Peyer's patch (tissue), 4 donors: ENCODE measurements at regions not wholly inside any gene's neighbourhood (a gene's known extent, or its start where the extent isn't known, plus 50 kb on each side); places are given as distances from the start of the nearest gene placed in this dataset.
"Not testable (repeated sequence)": the region's sequence is repeated elsewhere in the genome, so short reads cannot be mapped to it uniquely, and the experiment has no call there.

Experiments
- DNase-seq, 3 donors: peaks; one replicate each; pipeline ENCODE4 v3.0.0-alpha.2; 2017 to 2019
- H3K27ac ChIP-seq, 4 donors: fragments of 200-600 bp; sonication (generic); one replicate each; pipeline ENCODE4 v1.5.1; 2016 to 2019
- H3K27me3 ChIP-seq, 2 donors: fragments of 200-600 bp; sonication (generic); one replicate each; pipeline ENCODE4 v1.5.1; 2019
- H3K36me3 ChIP-seq, 3 donors: fragments of 200-600 bp; sonication (generic); one replicate each; pipeline ENCODE4 v1.5.1; 2016 to 2019
- H3K4me1 ChIP-seq, 4 donors: fragments of 200-600 bp; sonication (generic); one replicate each; pipeline ENCODE4 v1.5.1; 2016 to 2019
- H3K4me3 ChIP-seq, 4 donors: fragments of 200-600 bp; sonication (generic); 1 replicate in 3 of 4; 2 replicates in 1 of 4; pipeline ENCODE4 v1.5.1; 2016 to 2019; ENCODE audit warnings: mild to moderate bottlenecking in 1 of 4
- H3K9me3 ChIP-seq, 4 donors: fragments of 200-600 bp; sonication (generic); one replicate each; pipeline ENCODE4 v1.5.1; 2016 to 2019; ENCODE audit warnings: mild to moderate bottlenecking in 1 of 4
- POLR2A ChIP-seq, 2 donors: fragments of 450-650 bp; IDR thresholded peaks; one replicate each; pipeline ENCODE4 v1.5.1; 2017; ENCODE audit warnings: antibody characterized with exemption in 2 of 2, mild to moderate bottlenecking in 2 of 2, moderate library complexity in 2 of 2
- TF ChIP-seq, protein P1 (sequence below), 6 experiments: fragments of 450-650 bp in 4 of 6; fragments of 200-600 bp in 2 of 6; sonication (generic) in 1 of 6; IDR thresholded peaks; one replicate each; pipeline ENCODE4 v1.5.1; 2017 to 2019; ENCODE audit warnings: antibody characterized with exemption in 6 of 6, mild to moderate bottlenecking in 3 of 6, moderate library complexity in 1 of 6

DNA sequence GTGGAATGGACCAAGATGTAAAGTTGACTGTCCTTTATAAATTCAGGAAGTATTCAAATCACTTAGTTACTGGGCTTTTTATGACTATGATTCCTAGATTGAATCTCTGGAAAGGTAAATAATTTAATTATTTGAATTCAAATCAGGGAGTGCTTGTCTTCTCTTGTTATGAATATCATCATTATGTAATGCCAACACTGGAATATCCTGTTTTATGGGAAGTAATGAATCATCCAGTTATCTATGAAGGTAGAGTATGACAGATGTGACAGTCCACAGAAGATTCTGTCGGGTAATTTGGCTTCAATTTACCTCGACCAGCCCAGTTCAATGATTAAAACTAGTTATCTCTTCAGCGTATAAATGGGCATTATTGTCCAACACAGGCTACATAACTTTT lies 141.0 kb upstream of the NUDT12 start:
- Histone ChIP-seq H3K27ac (no peak overlapping the region), H3K36me3 (no peaks in the 10 kb centered on the region), H3K4me3 (no peak overlapping the region), H3K4me1 (no peaks in the 10 kb centered on the region), H3K9me3 (no peaks in the 10 kb centered on the region), H3K27me3 (no peaks in the 10 kb centered on the region)
- TF ChIP-seq, protein P1, sequence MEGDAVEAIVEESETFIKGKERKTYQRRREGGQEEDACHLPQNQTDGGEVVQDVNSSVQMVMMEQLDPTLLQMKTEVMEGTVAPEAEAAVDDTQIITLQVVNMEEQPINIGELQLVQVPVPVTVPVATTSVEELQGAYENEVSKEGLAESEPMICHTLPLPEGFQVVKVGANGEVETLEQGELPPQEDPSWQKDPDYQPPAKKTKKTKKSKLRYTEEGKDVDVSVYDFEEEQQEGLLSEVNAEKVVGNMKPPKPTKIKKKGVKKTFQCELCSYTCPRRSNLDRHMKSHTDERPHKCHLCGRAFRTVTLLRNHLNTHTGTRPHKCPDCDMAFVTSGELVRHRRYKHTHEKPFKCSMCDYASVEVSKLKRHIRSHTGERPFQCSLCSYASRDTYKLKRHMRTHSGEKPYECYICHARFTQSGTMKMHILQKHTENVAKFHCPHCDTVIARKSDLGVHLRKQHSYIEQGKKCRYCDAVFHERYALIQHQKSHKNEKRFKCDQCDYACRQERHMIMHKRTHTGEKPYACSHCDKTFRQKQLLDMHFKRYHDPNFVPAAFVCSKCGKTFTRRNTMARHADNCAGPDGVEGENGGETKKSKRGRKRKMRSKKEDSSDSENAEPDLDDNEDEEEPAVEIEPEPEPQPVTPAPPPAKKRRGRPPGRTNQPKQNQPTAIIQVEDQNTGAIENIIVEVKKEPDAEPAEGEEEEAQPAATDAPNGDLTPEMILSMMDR (IDR thresholded peaks at IDR 0.05) = no peak
- TF ChIP-seq POLR2A (IDR thresholded peaks at IDR 0.05) = no peak
- no peak for DNase-seq

DNA sequence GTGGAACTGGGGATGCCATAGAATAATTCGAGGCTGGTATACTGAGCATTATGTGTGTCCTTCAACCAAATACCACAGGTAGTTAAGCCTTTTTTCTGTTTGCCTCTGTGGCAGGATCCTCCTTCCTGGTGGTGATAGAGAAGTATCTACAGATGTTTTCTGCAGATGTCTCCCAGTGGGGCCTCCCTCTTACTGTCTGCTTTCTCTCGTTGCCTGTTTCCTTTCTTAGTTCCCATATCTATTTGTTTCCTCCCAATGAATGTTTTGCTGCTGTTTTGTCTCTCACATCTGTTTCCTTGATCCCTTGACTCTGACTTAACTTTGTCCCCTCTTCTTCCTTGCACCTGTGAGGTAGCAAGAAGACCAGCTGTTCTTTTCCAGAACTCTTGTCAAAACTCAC lies 130.9 kb upstream of the NUDT12 start:
- no peak for DNase-seq
- Histone ChIP-seq H3K36me3 (no peaks in the 10 kb centered on the region), H3K27ac (no peak overlapping the region), H3K27me3 (no peaks in the 10 kb centered on the region), H3K9me3 (no peaks in the 10 kb centered on the region), H3K4me1 (no peaks in the 10 kb centered on the region), H3K4me3 (no peak overlapping the region)
- TF ChIP-seq POLR2A (IDR thresholded peaks at IDR 0.05) = no peak
- TF ChIP-seq, protein P1 (IDR thresholded peaks at IDR 0.05) = no peak

DNA sequence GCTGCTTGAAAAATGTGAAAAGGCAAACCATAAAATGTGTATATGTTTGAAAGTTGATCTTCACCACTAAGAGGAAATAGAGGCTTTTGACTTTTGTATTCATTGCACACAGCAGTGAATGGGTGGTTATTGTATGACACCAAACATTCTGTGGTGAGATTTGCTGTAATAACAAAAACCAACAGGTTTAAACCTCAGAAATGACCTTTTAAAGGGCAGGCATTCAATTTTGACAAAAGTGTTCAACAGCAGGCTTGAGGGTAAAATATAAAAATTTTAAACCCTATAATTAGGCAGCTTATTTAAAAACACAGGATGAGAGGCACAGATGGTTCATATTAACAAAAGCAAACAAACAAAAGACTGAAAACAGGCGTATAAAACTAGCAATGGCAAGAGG lies 128.1 kb upstream of the NUDT12 start:
- no peak overlapping the region for H3K4me3 ChIP-seq
- H3K36me3 ChIP-seq = no peaks in the 10 kb centered on the region
- no peak overlapping the region for H3K27ac ChIP-seq
- no peaks in the 10 kb centered on the region for H3K4me1 ChIP-seq
- no peak for DNase-seq
- H3K27me3 ChIP-seq = no peaks in the 10 kb centered on the region
- TF ChIP-seq POLR2A (IDR thresholded peaks at IDR 0.05) = no peak
- TF ChIP-seq, protein P1 (IDR thresholded peaks at IDR 0.05) = no peak
- H3K9me3 ChIP-seq = no peaks in the 10 kb centered on the region

DNA sequence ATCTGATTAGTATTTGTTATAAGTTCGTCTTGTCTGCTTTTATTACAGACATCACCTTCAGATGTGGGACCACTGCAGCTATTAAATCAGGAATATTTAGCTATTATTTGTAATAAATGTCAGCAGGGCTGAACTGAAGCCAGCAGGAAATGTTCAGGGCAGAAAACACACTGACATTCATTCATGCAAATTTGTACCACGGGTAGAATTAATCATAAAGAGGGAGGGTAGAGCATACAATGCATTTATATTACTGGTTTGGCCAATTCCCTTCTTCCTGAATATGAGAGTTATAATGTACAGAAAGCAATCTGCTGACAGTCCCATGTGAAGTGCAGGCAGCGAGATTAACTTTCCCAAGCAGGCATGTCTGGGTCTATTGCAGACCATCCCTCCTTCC lies 117.3 kb upstream of the NUDT12 start:
- H3K36me3 ChIP-seq = no peaks in the 10 kb centered on the region
- TF ChIP-seq, protein P1 (IDR thresholded peaks at IDR 0.05) = no peak
- no peak for TF ChIP-seq POLR2A (IDR thresholded peaks at IDR 0.05)
- H3K9me3 ChIP-seq = no peaks in the 10 kb centered on the region
- DNase-seq = no peak
- no peaks in the 10 kb centered on the region for H3K4me1 ChIP-seq
- H3K27ac ChIP-seq = no peak overlapping the region
- H3K4me3 ChIP-seq = no peak overlapping the region
- no peaks in the 10 kb centered on the region for H3K27me3 ChIP-seq

DNA sequence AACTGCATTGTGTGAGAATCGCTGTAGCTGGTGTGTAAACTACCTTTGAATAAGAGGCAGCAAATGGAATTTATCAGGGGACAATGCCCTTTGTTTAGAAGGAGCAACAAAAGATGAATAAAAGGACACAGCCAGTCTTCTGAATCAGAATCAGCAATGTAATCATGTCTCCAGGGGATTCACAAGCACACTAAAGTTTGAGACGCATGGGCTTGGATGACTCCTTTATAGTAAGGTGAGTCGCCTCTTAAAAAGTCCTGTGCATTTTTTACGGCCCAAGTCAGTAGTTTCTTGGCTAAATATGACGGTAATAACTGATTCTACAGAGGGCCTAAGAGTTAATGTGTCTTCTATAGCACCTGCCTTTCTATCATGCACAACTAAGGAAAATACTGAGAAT lies 113.6 kb upstream of the NUDT12 start:
- DNase-seq, H3K36me3 ChIP-seq, H3K27ac ChIP-seq, H3K4me3 ChIP-seq, H3K9me3 ChIP-seq, H3K27me3 ChIP-seq, H3K4me1 ChIP-seq: not testable (repeated sequence)

DNA sequence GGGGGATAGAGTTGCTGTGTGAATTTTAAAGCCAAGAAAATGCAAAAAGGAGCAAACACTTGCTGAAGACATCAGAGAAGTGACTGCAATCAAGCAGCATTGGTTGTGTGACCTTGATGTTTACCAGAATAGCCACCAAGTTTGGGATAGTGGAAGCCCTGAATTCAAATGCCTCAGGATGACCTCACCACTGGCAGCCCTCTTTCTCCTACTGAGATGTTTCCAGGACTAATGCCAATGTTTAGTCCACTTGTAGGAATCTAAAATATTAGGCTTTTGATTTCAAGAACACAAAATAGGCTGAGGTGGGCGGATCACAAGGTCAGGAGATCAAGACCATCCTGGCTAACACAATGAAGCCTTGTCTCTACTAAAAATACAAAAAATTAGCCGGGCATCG lies 112.2 kb upstream of the NUDT12 start:
- Histone ChIP-seq H3K9me3 (no peaks in the 10 kb centered on the region), H3K4me3 (no peak overlapping the region), H3K27ac (no peak overlapping the region), H3K27me3 (no peaks in the 10 kb centered on the region), H3K36me3 (no peaks in the 10 kb centered on the region), H3K4me1 (no peaks in the 10 kb centered on the region)
- TF ChIP-seq, protein P1 (IDR thresholded peaks at IDR 0.05) = no peak
- TF ChIP-seq POLR2A (IDR thresholded peaks at IDR 0.05) = no peak
- DNase-seq = no peak
